NCI-H1694 treated with DMSO at 0.1 percent for 48 hours (cell line): ENCODE measurements at regions not wholly inside any gene's neighbourhood (a gene's known extent, or its start where the extent isn't known, plus 50 kb on each side); places are given as distances from the start of the nearest gene placed in this dataset.
"Not testable (repeated sequence)": the region's sequence is repeated elsewhere in the genome, so short reads cannot be mapped to it uniquely, and the experiment has no call there.

Source experiments
- DNase-seq: peaks from one replicate; lab custom pipeline; 2025; lab: John Stamatoyannopoulos, UW

DNA sequence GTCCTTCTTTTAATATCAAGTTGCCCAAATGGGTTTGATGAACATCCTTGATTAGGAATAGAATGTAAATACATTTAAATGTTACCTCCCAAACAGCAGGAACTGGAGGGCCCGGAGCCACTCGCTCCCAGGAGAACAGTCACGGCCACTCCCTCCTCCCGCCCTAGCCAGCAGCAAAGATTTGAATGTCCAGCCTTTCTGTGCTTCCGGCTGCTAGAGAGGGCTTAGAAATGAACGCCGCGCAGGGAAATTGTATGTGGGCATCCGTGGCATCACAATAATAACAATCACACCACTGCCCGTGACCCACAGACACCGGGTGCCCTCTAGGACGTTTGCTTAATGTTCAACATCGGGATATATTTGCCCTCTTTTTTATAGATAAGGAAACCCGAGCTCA lies 164.9 kb upstream of the SALL3 start:
- no peak for DNase-seq

DNA sequence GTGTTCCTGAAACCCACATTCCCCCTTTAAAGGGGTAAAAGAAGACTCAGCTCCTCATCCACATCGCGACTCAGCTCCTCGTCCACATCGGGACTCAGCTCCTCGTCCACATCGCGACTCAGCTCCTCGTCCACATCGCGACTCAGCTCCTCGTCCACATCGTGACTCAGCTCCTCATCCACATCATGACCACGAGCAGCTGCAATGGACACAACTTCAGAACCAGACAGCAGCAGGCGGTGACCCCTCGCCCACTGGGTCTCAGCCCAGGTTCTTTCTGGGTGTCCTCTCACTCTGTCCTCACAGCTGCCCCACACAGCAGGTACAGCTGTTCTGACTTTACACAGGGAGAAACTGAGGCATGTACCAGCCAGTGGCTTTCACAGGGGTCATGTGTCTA lies 163.5 kb upstream of the SALL3 start:
- DNase-seq = no peak

DNA sequence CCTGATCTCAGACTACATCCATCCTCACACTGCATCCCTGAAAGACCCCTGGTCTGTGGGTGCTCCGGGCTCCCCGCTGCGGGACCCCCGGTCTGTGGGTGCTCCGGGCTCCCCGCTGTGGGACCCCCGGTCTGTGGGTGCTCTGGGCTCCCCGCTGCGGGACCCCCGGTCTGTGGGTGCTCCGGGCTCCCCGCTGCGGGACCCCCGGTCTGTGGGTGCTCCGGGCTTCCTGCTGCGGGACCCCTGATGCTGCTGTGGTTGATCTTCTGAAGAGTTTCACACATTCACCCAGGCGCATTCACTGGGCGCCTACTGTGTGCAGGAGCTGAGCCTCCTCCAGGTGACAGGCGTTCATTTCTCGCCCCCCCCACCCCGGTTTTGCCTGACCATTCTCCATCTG lies 162.7 kb upstream of the SALL3 start:
- no peak for DNase-seq

DNA sequence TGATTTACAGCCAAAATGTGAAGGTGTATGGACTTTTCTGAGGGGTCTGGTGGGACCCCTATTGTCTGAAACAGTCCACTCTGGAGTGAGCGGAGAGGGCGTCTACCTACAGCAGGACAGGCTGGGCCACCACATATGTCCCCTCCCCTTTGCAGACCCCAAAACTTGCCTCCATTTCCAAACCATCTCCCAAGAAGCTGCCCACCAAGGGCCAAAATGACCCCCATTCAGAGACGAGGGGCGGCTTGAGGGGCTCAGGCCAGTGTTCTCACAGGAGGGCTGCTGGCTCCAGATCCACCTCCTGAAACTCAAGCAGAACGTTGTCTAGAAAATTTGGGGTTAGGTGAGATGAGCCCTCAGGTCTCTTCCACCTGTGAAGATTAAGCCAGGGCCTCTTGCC lies 161.1 kb upstream of the SALL3 start:
- DNase-seq = no peak

DNA sequence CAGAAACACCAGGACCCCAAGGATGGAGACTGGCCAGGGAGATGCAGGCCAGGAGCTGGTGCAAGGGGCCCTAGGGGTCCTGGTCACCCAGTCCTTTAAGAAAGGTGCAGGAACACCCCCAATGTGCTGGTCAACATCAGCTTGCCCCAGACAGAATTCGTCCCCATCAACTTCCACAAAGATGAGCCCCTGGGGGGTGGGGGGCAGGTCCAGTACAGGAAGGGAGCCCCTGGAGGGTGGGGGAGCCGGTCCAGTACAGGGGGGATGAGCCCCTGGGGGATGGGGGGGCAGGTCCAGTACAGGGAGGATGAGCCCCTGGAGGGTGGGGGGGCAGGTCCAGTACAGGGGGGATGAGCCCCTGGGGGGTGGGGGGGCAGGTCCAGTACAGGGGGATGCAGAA lies 160.7 kb upstream of the SALL3 start:
- DNase-seq = no peak

DNA sequence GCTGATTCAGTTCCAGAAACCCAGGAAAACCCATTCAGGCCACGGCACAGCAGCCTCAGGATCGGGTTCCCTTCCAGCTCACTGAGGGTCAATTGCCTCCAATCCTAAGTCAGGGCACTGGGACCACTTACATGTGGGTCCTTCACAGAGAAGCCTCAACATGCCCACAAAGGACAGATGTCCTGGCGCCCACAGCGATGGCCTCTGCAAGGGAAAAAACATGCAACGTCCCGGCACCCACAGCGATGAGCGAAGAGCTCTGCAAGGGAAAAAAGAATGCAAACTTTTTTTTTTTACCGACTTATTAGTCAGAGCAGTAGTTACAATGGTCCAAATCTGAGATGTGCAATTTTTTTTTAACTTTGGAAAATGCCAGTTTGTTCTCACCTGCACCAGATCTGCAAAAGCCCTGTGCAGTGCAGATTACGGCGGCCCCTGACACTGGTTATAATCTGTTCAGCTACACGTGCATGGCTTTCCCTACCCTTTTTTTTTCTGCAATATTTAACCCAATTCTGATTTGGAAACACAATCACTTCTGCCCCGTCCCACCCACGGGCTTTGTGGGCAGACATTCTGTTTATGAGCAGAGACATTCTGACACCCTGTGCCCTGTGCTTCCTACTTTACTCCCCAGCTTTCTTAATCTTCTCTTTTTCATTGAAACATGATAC lies 159.3 kb upstream of the SALL3 start:
- no peak for DNase-seq

DNA sequence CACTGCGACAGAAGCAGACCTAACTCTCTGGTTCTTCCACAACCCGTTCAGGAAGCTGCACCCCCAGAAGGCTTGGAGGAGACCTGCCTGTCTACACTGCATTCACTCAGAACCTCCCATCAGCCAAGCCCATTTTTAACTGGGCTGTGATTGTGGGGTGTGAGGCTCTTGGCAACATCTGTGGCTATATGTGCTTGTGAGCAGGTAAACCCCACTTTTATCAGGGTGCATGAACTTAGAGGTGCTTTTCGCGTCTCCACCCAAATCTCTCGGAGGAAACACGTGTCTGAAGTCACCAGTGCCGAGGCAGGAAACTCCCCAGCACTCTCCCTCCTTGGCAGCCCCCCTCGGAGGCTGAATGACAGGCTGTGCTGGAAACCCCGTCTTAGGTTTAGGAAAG lies 158.2 kb upstream of the SALL3 start:
- no peak for DNase-seq

DNA sequence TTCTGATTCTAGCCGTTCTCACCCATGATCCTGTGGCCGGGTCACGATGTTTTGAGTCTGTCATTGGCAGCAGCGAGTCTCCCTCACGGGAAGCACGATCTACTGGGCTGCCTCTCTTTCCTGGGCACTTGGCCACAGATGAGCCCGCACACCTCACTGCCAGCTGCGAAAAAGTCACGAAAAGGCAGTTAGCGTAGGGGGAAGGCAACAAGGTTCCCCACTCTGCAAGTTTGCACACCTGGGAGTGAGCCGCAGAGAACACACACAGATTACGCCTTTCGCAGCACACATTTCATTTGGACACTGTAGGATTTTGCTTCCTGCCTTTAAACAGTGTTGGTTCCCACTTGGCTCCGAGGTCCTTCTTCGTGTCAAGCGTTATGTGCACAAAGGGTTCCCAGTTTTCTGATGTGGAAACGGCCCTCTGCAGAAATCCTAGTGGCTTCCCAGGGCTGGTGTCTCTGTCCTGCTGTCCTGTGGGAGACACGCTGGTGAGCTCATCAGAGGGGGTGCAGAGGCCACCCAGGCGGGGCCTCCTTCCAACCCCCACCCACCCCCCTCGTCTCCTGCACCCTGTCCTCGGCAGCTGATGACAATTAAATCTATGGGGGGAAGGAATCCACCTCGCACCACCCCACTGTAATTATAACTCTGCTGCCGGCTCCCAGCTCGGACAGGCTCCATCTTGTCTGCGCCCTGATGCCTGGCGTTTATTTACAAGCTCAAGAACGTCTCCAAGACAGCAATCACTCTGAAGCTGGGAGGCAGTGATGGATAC lies 157.3 kb upstream of the SALL3 start:
- DNase-seq = no peak

DNA sequence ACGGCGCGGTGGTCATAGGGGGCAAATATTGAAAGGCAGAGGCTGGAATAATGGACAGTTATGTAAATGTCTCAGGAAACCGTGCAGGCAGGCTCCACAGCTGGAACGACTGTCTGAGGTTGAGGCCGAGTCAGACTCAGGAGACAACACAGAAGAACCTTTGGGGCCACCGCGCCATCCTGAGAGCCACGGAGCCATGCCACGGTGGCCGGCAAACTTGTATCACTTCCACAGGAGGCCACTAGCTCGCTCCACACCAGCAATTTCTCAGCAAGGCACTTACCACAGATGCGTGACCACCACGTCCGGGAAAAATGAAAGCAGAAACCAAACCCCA lies 156.7 kb upstream of the SALL3 start:
- no peak for DNase-seq

DNA sequence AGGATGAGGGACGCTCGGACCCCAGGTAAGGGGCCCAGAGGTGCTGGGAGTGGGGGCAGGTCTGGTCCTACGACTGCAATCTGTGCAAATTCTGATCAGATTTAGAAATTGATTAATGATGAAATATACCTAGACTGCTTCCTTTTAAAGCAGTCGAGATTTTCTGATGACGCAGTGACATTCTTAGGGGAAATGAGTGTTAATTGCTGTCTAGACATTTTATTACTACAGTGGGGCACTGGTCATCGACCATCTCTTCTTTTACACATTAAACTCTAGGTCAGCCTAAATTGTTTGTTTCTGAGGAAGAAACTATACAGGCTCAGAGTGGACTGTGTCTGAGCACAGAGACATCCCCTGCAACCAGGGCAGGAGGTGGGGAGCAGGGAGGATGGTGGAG lies 154.4 kb upstream of the SALL3 start:
- DNase-seq = no peak

DNA sequence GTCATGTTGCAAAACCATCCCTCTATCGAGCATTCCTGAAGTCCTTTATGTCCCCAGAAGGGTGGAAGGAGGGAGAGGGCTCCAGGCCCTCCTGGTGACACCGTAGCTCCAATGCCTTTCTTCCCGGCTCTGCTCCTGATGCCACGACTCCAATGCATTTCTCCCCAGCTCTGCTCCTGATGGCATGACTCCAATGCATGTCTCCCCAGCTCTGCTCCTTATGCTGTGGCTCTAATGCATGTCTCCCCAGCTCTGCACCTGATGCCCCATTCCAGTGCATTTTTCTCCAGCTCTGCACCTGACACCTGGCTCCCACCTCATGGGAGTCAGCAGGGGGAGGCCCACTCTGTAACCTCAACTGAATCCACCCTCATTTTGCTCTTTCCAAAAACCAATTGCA lies 153.0 kb upstream of the SALL3 start:
- no peak for DNase-seq

DNA sequence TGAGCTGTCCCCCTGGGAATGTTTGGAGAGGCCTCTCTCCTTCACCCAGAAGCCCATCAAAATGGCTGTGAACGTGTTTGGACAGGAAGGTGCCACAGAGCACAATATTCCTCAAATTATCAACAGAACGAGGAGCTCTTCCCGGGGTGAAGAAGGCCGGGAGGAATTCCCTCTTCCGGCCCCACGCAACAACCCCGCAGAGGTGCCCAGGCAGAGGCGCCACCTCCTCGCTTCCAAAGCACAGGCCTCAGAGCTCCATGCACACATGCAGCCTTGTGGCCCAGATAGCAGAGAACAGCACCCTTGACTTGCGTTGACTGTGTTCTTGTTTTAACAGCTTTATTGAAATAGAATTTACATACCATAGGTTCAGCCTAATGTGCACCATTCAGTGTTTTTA lies 152.5 kb upstream of the SALL3 start:
- DNase-seq = no peak

DNA sequence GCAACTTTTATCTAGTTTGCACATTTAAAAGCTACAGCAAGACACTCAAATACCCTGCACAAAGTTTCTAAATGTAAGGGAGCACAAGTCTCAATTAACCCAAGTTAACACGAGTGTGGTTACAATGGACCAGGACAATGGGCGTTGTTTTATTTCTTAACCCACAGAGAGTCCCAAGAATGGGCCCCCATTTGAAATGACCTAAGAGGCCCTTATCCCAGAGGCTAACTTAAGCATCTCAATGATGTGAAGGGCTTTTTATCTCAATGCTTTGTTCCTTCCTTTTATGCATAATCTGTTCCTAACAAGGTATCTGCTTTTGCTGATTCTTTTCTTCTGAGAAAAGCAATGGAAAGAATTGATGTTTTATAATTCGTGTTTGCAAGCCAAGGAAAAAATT lies 151.5 kb upstream of the SALL3 start:
- no peak for DNase-seq

DNA sequence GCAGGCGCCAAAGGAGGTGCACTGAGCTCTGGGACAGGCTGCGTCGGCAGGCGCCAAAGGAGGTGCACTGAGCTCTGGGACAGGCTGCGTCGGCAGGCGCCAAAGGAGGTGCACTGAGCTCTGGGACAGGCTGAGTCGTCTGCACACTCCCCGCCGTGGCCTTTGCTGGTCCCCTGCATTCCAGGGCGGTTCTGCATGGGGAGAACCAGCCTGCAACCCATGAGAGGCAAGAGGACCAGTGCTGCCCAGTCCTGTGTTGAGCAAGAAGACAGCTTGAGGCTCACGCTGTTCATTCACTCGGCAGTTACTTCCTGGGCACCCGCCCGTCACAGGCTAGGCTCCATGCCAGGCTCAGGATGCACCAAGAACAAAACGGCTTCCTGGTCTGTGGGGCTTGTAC lies 150.6 kb upstream of the SALL3 start:
- not testable (repeated sequence) for DNase-seq

DNA sequence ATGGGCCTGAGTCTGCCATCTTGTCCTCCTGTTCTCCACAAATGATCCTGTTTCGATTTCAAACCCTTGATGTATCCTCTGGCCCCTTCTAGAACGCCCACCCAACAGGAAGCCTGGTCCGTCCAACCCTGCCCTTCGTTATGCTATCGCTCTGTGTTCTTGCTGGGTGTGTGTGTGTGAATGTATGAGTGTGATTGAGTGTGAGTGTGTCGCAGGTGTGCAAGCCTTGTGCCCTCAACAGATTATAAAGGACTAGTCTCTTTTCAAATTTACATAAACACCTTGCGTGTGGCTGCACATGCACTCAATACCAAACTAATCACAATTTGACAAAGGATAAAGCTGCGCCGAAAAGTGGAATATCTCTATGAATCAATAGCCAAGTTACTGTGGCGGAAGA lies 149.5 kb upstream of the SALL3 start:
- no peak for DNase-seq

DNA sequence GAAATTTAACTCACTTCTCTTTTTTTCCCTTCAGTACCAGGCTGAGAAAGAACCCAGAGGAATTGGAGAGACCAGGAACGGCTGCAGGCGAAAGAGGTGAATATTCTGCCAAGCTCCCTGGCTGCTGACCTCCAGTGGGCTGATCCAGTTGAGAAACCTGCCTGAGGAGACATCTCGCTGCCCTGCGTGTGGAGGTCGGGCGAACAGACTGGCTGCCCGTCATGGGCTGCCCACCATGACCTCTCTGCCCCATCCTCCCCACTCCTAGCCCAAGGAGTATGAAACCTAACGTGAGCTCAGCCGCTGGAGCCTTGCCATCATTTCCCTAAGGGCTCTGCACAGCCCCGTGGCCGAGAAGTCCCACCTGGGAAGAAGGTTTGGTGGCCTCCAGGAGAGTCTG lies 148.8 kb upstream of the SALL3 start:
- no peak for DNase-seq

DNA sequence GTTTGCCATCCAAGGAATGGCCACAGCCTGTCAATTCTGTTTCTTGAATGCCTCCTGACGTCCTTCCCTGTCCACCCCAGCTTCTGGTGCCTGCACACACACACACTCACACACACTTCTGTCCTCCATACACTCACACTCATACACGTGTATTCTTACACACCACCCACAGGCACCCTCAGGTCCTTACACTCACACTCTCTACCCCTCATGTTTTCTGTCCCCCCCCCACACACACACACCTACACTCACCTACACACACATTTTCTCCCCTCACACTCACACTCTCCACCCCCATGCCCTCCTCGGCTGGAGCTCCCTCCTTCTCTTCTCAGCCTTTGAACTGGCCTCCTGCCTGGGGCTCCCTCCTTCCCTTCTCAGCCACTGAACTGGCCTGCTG lies 148.0 kb upstream of the SALL3 start:
- no peak for DNase-seq

DNA sequence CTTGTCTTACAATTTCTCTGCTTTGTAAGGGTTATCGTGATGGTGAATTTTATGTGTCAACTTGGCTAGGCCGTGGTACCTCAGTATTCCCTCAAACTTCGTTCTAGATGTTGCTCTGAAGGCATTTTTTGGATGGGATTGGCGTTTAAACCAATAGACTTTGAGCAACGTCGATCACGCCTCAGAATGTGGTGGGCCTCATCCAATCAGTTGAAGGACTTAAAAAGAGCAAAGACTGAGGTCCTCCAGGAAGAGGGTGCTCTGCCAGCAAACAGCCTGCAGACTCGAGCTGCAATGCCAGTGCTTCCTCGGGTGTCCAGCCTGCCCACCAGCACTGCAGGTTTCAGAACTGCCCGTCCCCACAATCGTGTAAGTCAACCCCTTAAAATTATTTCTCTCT lies 145.8 kb upstream of the SALL3 start:
- DNase-seq = no peak

DNA sequence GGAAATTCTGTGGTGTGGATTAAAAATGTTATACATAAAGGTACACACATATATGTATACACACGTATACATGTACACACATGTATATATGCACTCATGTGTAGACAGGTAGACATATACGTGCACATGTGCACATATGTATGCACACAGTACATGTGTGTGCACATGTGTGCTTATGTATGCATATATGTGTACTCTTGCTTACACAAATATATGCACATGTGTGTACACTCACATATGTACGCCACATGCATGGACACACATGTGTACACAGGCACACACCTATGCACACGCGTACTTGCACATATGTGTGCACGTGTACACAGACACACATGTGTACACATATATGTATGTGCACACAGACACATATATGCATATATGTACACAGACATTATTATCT lies 142.8 kb upstream of the SALL3 start:
- no peak for DNase-seq

DNA sequence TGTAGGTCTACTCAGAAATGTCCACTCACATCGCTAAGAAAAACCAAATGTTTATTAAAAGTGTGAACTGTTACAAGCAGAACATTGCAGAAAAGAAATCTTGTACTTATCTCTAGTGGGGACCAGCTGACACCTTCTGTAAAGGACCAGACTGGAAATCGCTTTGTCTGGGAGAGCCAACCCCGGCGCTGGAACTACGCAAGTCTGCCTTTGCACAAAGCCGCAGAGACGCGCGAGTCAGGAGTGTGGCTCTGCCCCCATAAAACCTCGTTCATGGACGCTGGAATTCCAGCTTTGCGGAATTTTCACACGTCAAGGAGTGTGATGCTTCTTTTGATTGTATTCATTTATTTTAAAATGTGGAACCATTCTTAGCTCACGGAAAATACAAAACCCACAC lies 141.9 kb upstream of the SALL3 start:
- DNase-seq = no peak

DNA sequence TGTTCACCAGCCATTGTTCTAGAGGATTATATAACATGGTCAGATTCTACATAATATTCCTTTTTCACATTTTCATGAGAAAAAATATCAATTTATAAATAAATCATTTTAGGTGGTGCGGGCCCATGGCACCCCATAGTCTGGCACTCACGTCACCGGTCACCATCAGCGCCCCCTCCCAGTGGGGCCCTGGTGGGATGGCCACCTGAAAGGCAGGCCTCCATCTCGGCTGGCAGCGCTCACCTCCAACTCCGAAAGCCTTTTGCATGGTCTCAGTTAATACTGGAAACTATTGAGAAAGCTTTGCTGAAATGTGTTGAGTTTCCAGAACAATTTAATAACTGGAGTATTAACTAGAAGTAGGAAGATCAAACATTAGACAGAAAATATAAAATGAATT lies 141.4 kb upstream of the SALL3 start:
- no peak for DNase-seq

DNA sequence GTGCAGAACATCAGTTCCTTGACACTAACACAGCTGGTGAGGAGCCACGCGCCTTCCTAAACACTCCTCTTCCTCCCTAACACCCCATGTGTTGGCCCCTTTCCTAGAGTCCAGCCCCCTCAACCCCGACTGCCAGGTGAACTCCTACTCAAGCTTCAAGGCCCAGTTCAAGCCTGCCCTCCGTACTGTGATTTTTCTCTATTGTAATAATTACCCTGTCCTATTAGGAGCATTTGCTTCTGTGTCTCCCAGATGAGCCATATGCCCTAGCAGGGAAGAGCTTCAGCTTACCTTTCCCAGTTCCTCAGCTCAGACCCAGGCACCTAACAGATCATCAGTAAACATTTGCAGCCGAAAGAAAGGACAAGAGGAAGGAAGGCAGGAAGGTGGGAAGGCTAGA lies 130.6 kb upstream of the SALL3 start:
- no peak for DNase-seq

DNA sequence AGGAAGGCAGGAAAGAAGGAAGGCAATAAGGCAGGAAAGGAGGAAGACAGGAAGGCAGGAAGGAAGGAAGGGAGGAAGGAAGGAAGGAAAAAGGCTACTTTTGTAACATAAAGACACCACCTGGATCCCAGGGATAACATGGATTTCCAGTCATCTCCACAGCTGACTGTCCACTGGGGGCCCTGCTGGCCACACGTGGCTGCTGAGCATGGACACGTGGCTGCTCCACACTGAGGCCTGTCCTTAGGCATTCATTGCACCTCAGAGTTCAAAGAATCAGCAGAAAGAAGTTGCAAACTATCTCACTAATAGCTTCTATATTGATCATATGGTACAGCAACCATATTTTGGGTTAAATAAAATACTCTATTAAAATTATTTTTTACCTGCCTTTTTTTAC lies 130.2 kb upstream of the SALL3 start:
- no peak for DNase-seq

DNA sequence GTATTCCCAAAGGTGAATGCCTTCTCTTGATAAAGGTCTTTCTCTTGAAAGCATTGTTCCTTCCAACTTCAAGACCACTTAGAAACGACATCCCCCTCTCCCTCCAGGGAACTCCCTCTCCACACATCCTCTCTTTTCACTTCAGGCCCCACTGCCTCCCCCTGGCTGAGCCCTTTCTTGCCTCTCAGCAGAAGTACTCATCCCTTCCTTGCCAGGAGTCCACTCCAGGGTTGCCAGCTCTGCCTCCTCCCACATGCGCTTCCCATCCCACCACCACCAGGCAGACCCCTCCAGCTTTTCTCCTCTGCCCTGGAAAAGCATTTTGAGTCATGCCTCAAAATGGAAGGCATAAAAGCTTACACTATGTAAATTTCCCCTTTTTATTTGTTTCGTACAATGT lies 126.3 kb upstream of the SALL3 start:
- no peak for DNase-seq
